ENCODE measurements at regions not wholly inside any gene's neighbourhood (a gene's known extent, or its start where the extent isn't known, plus 50 kb on each side); places are given as distances from the start of the nearest gene placed in this dataset.

DNA sequence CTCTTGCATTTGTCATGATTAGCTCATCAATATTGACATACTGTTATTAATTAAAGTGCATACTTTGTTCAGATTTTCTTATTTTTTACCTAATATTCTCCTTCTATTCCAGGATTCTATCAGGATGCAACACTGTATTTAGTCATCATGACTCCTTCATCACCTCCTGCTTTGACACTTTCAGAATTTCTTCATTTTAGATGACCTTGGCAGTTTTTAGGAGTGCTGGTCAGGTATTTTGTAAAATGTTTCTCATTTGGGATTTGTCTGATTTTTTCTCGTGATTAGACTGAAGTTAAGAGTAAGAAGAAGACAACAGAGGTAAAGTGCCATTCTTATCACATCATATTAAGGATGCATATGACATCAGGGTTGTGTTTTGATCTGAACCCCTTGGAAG lies 167.0 kb upstream of the FOXG1 start:
- H3K27ac ChIP-seq (ENCODE audit: low read length), result no peak overlapping the region
- H3K9me3 ChIP-seq (ENCODE audit: low read length), result no peaks in the 10 kb centered on the region
- no peaks in the 10 kb centered on the region for H3F3A ChIP-seq (ENCODE audit: insufficient read depth, low read length, poor library complexity, severe bottlenecking)
- TF ChIP-seq REST (IDR thresholded peaks at IDR 0.05; ENCODE audit: borderline replicate concordance) (no peak), EP300 (conservative IDR thresholded peaks at IDR 0.05; ENCODE audit: poor library complexity, severe bottlenecking) (no peak), RAD21 (conservative IDR thresholded peaks at IDR 0.05) (no peak), EZH2 (IDR thresholded peaks at IDR 0.05; ENCODE audit: borderline replicate concordance, insufficient read depth, low read length, poor library complexity, severe bottlenecking) (no peak), TAF1 (IDR thresholded peaks at IDR 0.05; ENCODE audit: low read depth) (no peak), SMC3 (conservative IDR thresholded peaks at IDR 0.05; ENCODE audit: poor library complexity) (no peak), POLR2AphosphoS5 (IDR thresholded peaks at IDR 0.05) (no peak), MXI1 (conservative IDR thresholded peaks at IDR 0.05; ENCODE audit: poor library complexity, severe bottlenecking) (no peak)
- TF ChIP-seq, protein P1, sequence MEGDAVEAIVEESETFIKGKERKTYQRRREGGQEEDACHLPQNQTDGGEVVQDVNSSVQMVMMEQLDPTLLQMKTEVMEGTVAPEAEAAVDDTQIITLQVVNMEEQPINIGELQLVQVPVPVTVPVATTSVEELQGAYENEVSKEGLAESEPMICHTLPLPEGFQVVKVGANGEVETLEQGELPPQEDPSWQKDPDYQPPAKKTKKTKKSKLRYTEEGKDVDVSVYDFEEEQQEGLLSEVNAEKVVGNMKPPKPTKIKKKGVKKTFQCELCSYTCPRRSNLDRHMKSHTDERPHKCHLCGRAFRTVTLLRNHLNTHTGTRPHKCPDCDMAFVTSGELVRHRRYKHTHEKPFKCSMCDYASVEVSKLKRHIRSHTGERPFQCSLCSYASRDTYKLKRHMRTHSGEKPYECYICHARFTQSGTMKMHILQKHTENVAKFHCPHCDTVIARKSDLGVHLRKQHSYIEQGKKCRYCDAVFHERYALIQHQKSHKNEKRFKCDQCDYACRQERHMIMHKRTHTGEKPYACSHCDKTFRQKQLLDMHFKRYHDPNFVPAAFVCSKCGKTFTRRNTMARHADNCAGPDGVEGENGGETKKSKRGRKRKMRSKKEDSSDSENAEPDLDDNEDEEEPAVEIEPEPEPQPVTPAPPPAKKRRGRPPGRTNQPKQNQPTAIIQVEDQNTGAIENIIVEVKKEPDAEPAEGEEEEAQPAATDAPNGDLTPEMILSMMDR (IDR thresholded peaks at IDR 0.05; ENCODE audit: poor library complexity, severe bottlenecking), result no peak
- no peak overlapping the region for H2AFZ ChIP-seq (ENCODE audit: low read depth, low read length)
- H3K79me2 ChIP-seq (replicated peaks; ENCODE audit: insufficient read depth, low read length), result no peaks in the 10 kb centered on the region
- no peaks in the 10 kb centered on the region for H3K9me2 ChIP-seq (ENCODE audit: insufficient read depth, low read length)
- H3K4me2 ChIP-seq (ENCODE audit: low read length), result no peak overlapping the region
- no peak overlapping the region for H3K9ac ChIP-seq (ENCODE audit: low read length)
- no peaks in the 10 kb centered on the region for H3K27me3 ChIP-seq (ENCODE audit: insufficient read depth, low read depth, low read length)
- H4K20me1 ChIP-seq (ENCODE audit: insufficient read depth), result no peaks in the 10 kb centered on the region
- no peak overlapping the region for H3K4me3 ChIP-seq (ENCODE audit: low read length)
- no peaks in the 10 kb centered on the region for H3K36me3 ChIP-seq (ENCODE audit: insufficient read depth, low read length)

- Histone ChIP-seq H3F3A (ENCODE audit: insufficient read depth, low read length, poor library complexity, severe bottlenecking) (peaks cover 7% of the 10 kb centered on the region), H3K9ac (ENCODE audit: low read length) (no peak overlapping the region), H3K79me2 (replicated peaks; ENCODE audit: insufficient read depth, low read length) (no peaks in the 10 kb centered on the region), H3K27ac (ENCODE audit: low read length) (no peak overlapping the region), H3K4me3 (ENCODE audit: low read length) (no peak overlapping the region), H3K36me3 (ENCODE audit: insufficient read depth, low read length) (no peaks in the 10 kb centered on the region), H4K20me1 (ENCODE audit: insufficient read depth) (no peaks in the 10 kb centered on the region), H3K27me3 (ENCODE audit: insufficient read depth, low read depth, low read length) (no peaks in the 10 kb centered on the region), H3K4me2 (ENCODE audit: low read length) (no peak overlapping the region), H2AFZ (ENCODE audit: low read depth, low read length) (no peak overlapping the region), H3K9me2 (ENCODE audit: insufficient read depth, low read length) (no peaks in the 10 kb centered on the region), H3K9me3 (ENCODE audit: low read length) (no peaks in the 10 kb centered on the region)
- TF ChIP-seq POLR2AphosphoS5 (IDR thresholded peaks at IDR 0.05), result no peak
- TF ChIP-seq, protein P1 (IDR thresholded peaks at IDR 0.05; ENCODE audit: poor library complexity, severe bottlenecking), result no peak
- no peak for TF ChIP-seq SMC3 (conservative IDR thresholded peaks at IDR 0.05; ENCODE audit: poor library complexity)
- no peak for TF ChIP-seq REST (IDR thresholded peaks at IDR 0.05; ENCODE audit: borderline replicate concordance)
- no peak for TF ChIP-seq RAD21 (conservative IDR thresholded peaks at IDR 0.05)
- no peak for TF ChIP-seq EZH2 (IDR thresholded peaks at IDR 0.05; ENCODE audit: borderline replicate concordance, insufficient read depth, low read length, poor library complexity, severe bottlenecking)
- no peak for TF ChIP-seq MXI1 (conservative IDR thresholded peaks at IDR 0.05; ENCODE audit: poor library complexity, severe bottlenecking)
- TF ChIP-seq EP300 (conservative IDR thresholded peaks at IDR 0.05; ENCODE audit: poor library complexity, severe bottlenecking), result no peak
- no peak for TF ChIP-seq TAF1 (IDR thresholded peaks at IDR 0.05; ENCODE audit: low read depth)
Observed at GRCh38 chr14:28603606-28604005, 163.0 kb upstream of the FOXG1 start.
